ENCODE measurements at regions not wholly inside any gene's neighbourhood (a gene's known extent, or its start where the extent isn't known, plus 50 kb on each side); places are given as distances from the start of the nearest gene placed in this dataset.

DNA sequence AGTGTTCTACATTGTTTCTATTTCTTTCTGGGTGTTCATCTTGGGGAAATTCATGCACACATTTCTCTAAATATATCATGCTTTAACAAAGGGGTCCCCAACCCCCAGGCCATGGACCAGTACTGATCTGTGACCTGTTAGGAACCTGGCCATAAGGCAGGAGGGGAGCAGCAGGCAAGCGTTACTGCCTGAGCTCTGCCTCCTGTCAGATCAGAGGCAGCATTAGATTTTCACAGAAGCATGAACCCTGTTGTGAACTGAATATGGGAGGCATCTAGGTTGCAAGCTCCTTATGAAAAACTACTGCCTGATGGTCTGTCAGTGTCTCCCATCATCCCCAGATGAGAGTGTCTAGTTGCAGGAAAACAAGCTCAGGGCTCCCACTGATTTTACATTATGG is 270.0 kb downstream of the AGTPBP1 start:
- TF ChIP-seq CTCF (IDR thresholded peaks at IDR 0.05) (no peak), ZFX (IDR thresholded peaks at IDR 0.05; ENCODE audit: borderline replicate concordance) (no peak)
